HFF-Myc (cell line): ENCODE measurements at regions not wholly inside any gene's neighbourhood (a gene's known extent, or its start where the extent isn't known, plus 50 kb on each side); places are given as distances from the start of the nearest gene placed in this dataset.

Experiments used
- DNase-seq: peaks from one replicate; pipeline ENCODE4 v3.0.0-alpha.2; 2011; ENCODE audit warnings: low read depth; ENCODE audit errors: extremely low read depth
- H3K4me3 ChIP-seq: replicated peaks from 2 replicates; pipeline ENCODE4 v1.5.1; 2011; ENCODE audit warnings: low read depth, mild to moderate bottlenecking, control low read depth, low read length
- TF ChIP-seq, protein P1 (sequence below): IDR thresholded peaks from 2 replicates; pipeline ENCODE4 v1.5.1; 2012; ENCODE audit warnings: mild to moderate bottlenecking, low read depth, low read length, control low read depth; ENCODE audit errors: missing control alignments

DNA sequence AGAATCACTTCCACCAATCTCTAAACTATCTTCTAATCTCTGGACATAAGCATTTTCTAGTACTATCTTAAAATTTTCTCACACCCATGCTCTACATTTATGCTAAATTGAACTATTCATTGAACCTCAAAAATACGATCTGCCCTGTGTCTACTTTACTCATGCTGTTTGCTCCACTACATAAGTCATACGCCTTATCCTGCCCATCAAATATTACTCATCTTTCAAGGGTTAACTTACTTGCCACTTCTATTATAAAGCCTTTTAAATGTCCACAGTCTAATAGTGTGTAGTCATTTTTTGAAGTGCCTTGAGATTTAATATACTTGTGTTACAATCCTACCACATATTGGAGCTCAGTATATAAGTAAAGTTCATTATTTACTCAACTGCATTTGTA is 727.7 kb upstream of the SLIT2 start:
- H3K4me3 ChIP-seq, result no peak overlapping the region
- DNase-seq, result no peak
- TF ChIP-seq, protein P1, sequence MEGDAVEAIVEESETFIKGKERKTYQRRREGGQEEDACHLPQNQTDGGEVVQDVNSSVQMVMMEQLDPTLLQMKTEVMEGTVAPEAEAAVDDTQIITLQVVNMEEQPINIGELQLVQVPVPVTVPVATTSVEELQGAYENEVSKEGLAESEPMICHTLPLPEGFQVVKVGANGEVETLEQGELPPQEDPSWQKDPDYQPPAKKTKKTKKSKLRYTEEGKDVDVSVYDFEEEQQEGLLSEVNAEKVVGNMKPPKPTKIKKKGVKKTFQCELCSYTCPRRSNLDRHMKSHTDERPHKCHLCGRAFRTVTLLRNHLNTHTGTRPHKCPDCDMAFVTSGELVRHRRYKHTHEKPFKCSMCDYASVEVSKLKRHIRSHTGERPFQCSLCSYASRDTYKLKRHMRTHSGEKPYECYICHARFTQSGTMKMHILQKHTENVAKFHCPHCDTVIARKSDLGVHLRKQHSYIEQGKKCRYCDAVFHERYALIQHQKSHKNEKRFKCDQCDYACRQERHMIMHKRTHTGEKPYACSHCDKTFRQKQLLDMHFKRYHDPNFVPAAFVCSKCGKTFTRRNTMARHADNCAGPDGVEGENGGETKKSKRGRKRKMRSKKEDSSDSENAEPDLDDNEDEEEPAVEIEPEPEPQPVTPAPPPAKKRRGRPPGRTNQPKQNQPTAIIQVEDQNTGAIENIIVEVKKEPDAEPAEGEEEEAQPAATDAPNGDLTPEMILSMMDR, result no peak

DNA sequence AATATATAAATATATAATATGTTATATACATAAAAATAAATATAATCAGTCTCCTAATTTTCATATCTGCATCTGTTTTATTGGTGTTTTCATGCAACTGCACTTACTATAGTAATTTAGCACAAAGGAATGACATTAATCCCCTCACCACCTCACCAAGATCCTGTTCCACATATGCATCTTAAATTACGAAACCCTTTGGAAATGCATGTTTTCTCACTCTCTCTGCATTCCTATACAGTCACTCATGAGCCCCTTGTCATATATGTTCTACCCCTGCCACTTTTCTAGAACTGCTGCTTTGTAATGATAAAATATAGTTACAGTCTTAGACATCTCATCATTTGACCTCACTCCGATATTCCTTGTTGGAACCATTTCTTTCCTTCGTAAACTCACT is 728.7 kb upstream of the SLIT2 start:
- H3K4me3 ChIP-seq, result no peak overlapping the region
- TF ChIP-seq, protein P1, result no peak
- DNase-seq, result no peak

DNA sequence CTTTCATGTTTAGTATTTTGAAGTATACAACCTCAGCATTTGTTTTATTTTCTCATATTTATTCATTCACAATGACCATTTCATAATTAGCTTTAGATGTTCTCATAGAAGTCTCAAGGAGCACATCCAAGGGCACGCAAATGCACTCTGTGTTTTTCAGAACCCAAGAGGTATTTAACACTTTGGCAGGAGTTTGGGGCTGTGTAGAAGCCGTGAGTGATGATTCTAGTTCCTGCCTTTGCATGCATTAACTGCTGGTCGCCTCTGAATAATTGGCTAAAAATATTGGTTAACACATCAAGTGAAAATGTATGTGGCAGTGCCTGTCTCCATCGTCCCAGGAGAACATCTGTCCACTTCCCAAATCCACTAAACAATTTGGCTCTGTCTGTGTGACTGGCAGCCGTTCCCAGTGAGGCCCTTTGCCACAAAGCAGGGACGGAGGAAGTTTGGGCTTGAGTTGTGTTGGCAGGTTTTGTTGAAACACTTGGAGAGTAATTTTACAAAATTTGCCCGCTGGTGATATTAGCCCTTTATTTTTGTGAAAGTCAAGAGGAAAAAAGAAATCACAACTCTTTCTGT is 730.7 kb upstream of the SLIT2 start:
- DNase-seq, result no peak
- TF ChIP-seq, protein P1, result no peak
- H3K4me3 ChIP-seq, result no peak overlapping the region

DNA sequence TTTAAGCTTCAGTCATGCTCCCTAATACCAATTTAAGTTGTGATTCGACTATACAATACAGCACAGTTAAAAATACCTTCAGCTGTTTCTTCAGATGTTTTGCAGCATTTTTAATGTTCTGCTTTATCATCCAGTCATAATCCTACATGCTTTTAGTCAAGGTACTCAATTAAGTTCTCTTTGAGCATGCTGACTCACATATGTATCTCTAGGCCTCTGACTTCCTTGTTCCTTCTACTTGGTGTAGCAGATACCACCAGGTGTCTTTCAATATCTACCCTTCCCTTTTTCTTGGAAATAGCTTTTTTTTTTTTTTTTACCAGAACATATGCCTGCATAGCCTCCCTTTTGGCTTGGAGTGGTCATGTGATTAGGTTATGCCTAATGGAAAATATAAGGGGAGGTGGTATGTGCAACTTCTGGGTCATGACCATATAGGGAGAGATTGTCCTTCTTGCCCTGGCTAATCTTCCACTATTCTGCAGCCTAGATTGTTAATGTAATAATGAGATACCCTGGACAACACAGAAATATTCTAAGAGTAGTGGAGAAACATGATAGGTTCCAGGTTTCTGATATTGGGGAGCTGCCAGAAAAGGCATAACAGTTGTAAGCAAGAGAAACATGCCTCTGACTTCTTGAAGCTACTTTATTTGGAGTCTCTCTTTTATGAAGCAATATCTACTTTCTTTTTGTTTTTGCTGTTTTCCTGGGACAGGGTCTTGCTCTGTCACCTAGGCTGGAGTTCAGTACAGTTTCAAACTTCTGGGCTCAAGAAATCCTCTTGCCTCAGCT is 737.2 kb upstream of the SLIT2 start:
- peak; percentile 21 for DNase-seq
- TF ChIP-seq, protein P1, result no peak
- H3K4me3 ChIP-seq, result no peak overlapping the region

DNA sequence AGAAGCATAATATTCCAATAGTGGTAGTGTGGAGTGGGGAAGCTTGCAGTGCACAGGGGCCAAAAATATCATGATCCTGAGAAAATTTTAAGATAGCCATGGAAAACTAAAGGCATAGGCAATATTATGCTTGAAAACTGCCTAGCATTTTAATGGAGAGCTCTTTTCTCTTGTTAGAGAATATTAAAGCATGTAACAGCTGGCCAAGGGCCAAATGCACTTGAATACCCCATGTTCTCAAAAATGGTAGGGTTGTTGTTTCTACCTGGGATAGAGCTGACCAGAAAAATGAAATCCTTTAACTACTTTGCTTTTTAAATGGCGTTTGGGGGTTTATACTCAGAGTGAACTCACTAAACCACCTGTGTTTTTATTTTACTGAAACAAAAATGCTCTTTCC is 739.6 kb upstream of the SLIT2 start:
- H3K4me3 ChIP-seq, result no peak overlapping the region
- DNase-seq, result no peak
- TF ChIP-seq, protein P1, result no peak

DNA sequence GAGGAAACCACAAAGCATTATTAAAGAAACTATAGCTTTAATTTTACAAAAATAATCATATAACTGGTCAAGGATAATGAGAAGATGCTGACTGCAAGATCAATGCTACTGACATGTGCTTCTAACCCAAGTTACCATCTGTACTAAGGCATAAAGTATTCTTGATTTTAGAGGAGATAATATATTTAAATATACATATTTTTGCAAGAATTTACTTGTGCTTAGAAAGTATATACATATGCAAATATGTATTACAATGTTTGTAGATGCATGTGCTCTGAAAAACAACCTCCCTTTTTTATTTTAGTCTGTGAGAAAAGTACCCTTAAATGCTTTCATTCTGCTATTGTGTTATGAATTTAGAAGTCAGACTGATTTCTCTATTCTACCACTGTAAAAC is 740.7 kb upstream of the SLIT2 start:
- no peak for DNase-seq
- TF ChIP-seq, protein P1, result no peak
- no peak overlapping the region for H3K4me3 ChIP-seq

DNA sequence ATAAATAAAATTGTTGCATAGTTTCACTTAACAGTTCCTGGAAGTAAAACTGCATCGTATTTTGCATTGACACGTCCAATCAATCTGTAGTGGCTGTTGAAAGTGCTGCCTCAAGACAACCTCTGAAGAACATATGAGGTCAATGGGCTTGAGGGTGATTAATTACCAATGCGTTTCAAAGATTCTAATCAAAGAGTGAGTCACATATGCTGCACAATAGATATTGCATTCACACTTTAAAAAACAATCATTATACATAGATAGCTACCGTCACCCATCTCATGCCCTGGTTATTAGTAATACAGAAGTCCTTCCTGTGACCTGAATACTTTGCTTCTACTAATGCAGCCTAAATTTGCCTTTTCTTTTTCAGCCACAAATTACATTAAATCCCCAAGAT is 743.3 kb upstream of the SLIT2 start:
- no peak overlapping the region for H3K4me3 ChIP-seq
- TF ChIP-seq, protein P1, result no peak
- no peak for DNase-seq
